Body of pancreas (tissue), 4 donors: ENCODE measurements at regions not wholly inside any gene's neighbourhood (a gene's known extent, or its start where the extent isn't known, plus 50 kb on each side); places are given as distances from the start of the nearest gene placed in this dataset.
"Not testable (repeated sequence)": the region's sequence is repeated elsewhere in the genome, so short reads cannot be mapped to it uniquely, and the experiment has no call there.

Source experiments
- ATAC-seq: fragments of 150-250 bp; one replicate; pipeline ENCODE4 v1.9.1; 2016
- DNase-seq, 4 donors: peaks; one replicate each; pipeline ENCODE4 v3.0.0-alpha.2; 2019
- H3K27ac ChIP-seq, 4 donors: fragments of 200-600 bp; sonication (generic); 1 replicate in 3 of 4; 2 replicates in 1 of 4; pipeline versions ENCODE4 v1.5.1 to v1.6.1; 2016 to 2019; ENCODE audit warnings: mild to moderate bottlenecking in 1 of 4, mixed read lengths in 1 of 4, moderate library complexity in 1 of 4
- H3K27me3 ChIP-seq, 2 donors: fragments of 200-600 bp; sonication (generic); one replicate each; pipeline ENCODE4 v1.6.0; 2016; ENCODE audit warnings: mild to moderate bottlenecking in 1 of 2
- H3K36me3 ChIP-seq, 2 donors: fragments of 200-600 bp; sonication (generic); replicated peaks in 1 of 2; 2 replicates each; pipeline ENCODE4 v1.5.1; 2016; ENCODE audit warnings: low read depth in 2 of 2; ENCODE audit not compliant: insufficient read depth in 1 of 2
- H3K4me1 ChIP-seq: fragments of 200-600 bp; sonication (generic); one replicate; pipeline ENCODE4 v1.6.0; 2016
- H3K4me3 ChIP-seq, 2 donors: fragments of 200-600 bp; sonication (generic); 1 replicate in 1 of 2; 2 replicates in 1 of 2; pipeline ENCODE4 v1.5.1; 2016 to 2019
- H3K9me3 ChIP-seq, 3 donors: fragments of 200-600 bp; sonication (generic); 1 replicate in 2 of 3; 2 replicates in 1 of 3; pipeline ENCODE4 v1.5.1; 2016
- POLR2A ChIP-seq, 3 donors: fragments of 450-650 bp; IDR thresholded peaks; one replicate each; pipeline ENCODE4 v1.6.1; 2016; ENCODE audit warnings: antibody characterized with exemption in 3 of 3, mild to moderate bottlenecking in 2 of 3
- WGBS, 2 donors: methylation state at CpG; one replicate each; pipeline ENCODE4 v1.1.5; 2017; 5-methylcytosine and 5-hydroxymethylcytosine counted together
- intact Hi-C: fragments of 100-400 bp; cut with DNase I; formaldehyde crosslinking; loops from one replicate; pipeline ENCODE4 v1.15.1; 2023
- TF ChIP-seq, protein P1 (sequence below), 7 experiments: fragments of 450-650 bp in 4 of 7; fragments of 200-600 bp in 3 of 7; sonication (generic) in 3 of 7; IDR thresholded peaks; one replicate each; pipeline ENCODE4 v1.5.1; 2016 to 2019; ENCODE audit warnings: antibody characterized with exemption in 7 of 7

DNA sequence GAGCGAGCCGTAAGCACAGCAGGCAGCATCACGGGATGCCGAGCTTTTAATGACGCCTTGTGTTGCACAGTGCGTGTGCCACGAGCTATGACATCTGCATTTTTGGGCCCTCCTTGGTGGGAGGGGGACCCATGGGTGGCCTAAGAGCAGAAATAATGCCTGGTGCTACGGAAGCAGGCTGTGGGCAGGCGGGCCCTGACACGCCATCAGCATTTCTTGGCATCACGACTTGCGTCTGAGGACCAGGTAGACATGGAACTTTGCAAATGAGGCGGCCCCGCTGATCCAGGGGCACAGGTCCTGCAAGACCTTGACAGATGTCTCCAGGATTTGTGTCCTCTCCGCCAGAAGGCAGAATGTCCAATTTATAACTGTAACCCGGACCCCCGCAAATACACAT, 117.8 kb upstream of the RNF32 start:
- ATAC-seq (no peak), DNase-seq (no peak)
- Histone ChIP-seq H3K9me3 (no peaks in the 10 kb centered on the region), H3K4me3 (no peak overlapping the region), H3K27ac (no peak overlapping the region), H3K27me3 (no peaks in the 10 kb centered on the region), H3K4me1 (peaks cover 11% of the 10 kb centered on the region), H3K36me3 (no peaks in the 10 kb centered on the region)
- intact Hi-C loops, result no loop called here
- 92 to 94% methylated on average over 17 of the region's 17 CpGs for WGBS, 2 donors
- TF ChIP-seq, protein P1, sequence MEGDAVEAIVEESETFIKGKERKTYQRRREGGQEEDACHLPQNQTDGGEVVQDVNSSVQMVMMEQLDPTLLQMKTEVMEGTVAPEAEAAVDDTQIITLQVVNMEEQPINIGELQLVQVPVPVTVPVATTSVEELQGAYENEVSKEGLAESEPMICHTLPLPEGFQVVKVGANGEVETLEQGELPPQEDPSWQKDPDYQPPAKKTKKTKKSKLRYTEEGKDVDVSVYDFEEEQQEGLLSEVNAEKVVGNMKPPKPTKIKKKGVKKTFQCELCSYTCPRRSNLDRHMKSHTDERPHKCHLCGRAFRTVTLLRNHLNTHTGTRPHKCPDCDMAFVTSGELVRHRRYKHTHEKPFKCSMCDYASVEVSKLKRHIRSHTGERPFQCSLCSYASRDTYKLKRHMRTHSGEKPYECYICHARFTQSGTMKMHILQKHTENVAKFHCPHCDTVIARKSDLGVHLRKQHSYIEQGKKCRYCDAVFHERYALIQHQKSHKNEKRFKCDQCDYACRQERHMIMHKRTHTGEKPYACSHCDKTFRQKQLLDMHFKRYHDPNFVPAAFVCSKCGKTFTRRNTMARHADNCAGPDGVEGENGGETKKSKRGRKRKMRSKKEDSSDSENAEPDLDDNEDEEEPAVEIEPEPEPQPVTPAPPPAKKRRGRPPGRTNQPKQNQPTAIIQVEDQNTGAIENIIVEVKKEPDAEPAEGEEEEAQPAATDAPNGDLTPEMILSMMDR (IDR thresholded peaks at IDR 0.05), result no peak
- TF ChIP-seq POLR2A (IDR thresholded peaks at IDR 0.05), result no peak

DNA sequence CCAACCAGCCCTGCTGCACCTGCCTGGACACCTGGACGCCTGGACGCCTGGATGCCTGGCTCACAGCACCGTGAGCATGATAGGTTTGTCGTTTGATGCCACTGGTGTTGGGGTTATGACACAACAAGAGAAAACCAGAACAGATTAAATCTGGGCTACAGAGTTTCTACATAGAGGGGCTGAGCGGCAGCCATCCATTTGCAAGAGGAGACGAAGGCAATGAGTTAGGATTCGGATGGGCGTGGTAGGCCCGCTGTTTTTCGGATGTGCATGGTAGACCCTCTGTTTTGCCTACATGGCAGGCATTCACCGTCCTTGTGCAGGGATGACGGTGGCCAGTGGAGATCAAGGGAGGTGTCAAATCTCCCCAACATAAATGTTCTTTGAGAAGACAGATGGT, 121.5 kb upstream of the RNF32 start:
- no peak for TF ChIP-seq POLR2A (IDR thresholded peaks at IDR 0.05)
- TF ChIP-seq, protein P1 (IDR thresholded peaks at IDR 0.05), result no peak
- Histone ChIP-seq H3K27me3 (no peaks in the 10 kb centered on the region), H3K27ac (no peak overlapping the region), H3K9me3 (no peaks in the 10 kb centered on the region), H3K4me3 (no peak overlapping the region), H3K36me3 (no peaks in the 10 kb centered on the region), H3K4me1 (peaks cover 12% of the 10 kb centered on the region)
- no peak for ATAC-seq
- intact Hi-C loops, result no loop called here
- WGBS, 2 donors, result 85 to 100% methylated on average over 9 to 12 of the region's 12 CpGs
- no peak for DNase-seq

DNA sequence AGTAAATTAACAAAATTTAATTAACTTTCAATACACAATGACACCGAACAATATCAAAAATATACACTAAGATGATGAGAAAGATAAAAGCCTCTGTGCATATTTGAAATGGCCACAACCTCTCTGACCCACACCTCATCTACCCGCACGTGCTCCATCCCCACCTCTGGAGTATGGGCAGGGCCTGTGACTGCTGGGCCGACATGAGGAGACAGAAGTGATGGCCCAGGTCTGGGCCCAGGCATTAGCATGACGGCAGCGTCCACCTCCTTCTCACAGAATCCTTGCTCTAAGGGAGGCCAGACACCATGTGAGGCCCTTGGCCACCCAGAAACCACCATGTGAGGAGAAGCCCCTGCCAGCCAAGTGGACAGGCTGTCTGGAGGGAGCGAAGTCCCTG, 122.1 kb upstream of the RNF32 start:
- H3K27ac ChIP-seq, result no peak overlapping the region
- H3K9me3 ChIP-seq, result no peaks in the 10 kb centered on the region
- H3K4me1 ChIP-seq, result peaks cover 12% of the 10 kb centered on the region
- H3K36me3 ChIP-seq, result no peaks in the 10 kb centered on the region
- 82 to 94% methylated on average over 6 to 7 of the region's 7 CpGs for WGBS, 2 donors
- ATAC-seq, result no peak
- TF ChIP-seq, protein P1 (IDR thresholded peaks at IDR 0.05), result no peak
- TF ChIP-seq POLR2A (IDR thresholded peaks at IDR 0.05), result no peak
- H3K4me3 ChIP-seq, result no peak overlapping the region
- no peak for DNase-seq
- H3K27me3 ChIP-seq, result no peaks in the 10 kb centered on the region
- intact Hi-C loops, result no loop called here

DNA sequence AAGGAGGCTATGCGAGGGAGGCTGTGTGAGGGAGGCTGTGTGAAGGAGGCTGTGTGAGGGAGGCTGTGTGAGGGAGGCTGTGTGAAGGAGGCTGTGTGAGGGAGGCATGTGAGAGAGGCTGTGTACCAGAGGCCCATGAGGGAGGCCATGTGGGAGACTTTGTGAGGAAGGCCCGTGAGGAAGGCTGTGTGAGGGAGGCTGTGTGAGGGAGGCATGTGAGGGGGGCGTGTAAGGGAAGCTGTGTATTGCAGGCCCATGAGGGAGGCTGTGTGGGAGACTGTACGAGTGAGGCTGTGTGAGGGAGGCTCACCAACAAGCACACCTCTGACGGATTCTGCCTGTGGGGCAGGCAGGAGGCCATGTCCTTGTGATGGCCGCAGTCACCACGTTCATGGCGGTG, 122.7 kb upstream of the RNF32 start:
- DNase-seq, ATAC-seq, intact Hi-C loops, H3K27ac ChIP-seq, H3K36me3 ChIP-seq, H3K9me3 ChIP-seq, H3K4me3 ChIP-seq, H3K27me3 ChIP-seq: not testable (repeated sequence)
- 67 to 76% methylated on average over 7 of the region's 8 CpGs for WGBS, 2 donors
- H3K4me1 ChIP-seq, result peaks cover 12% of the 10 kb centered on the region

DNA sequence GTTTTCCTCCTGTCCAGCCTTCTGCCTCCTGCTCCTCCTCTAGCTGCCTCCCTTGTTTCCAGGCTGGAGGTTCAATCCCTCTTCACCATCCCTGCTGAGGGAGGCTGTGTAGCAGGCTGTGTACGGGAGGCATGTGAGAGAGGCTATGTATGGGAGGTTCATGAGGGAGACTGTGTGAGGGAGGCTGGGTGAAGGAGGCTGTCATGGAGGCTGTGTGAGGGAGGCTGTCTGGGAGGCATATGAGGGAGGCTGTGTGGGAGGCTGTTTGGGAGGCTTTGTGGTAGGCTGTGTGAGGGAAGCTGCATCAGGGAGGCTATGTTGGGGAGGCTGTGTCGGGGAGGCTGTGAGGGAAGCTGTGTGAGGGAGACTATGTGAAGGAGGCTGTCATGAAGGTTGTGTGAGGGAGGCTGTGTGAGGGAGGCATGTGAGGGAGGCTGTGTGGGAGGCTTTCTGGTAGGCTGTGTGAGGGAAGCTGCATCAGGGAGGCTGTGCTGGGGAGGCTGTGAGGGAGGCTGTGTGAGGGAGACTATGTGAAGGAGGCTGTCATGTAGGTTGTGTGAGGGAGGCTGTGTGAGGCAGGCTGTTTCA, 123.7 kb upstream of the RNF32 start:
- TF ChIP-seq, protein P1 (IDR thresholded peaks at IDR 0.05), result no peak
- TF ChIP-seq POLR2A (IDR thresholded peaks at IDR 0.05), result no peak
- Histone ChIP-seq H3K9me3 (no peaks in the 10 kb centered on the region), H3K27me3 (no peaks in the 10 kb centered on the region), H3K4me1 (peaks cover 12% of the 10 kb centered on the region), H3K36me3 (no peaks in the 10 kb centered on the region), H3K4me3 (no peak overlapping the region), H3K27ac (no peak overlapping the region)
- ATAC-seq (no peak), DNase-seq (no peak)
- 88% methylated on average over 2 of the region's 2 CpGs for WGBS, 2 donors
- intact Hi-C loops, result no loop called here
